Chondrocyte (in vitro differentiated cells): ENCODE measurements at regions not wholly inside any gene's neighbourhood (a gene's known extent, or its start where the extent isn't known, plus 50 kb on each side); places are given as distances from the start of the nearest gene placed in this dataset.

Experiments
- DNase-seq: peaks from one replicate; pipeline ENCODE4 v3.0.0; 2021; ENCODE audit warnings: mixed read lengths, low spot score
- H3K27ac Mint-ChIP-seq: one replicate; pipeline ENCODE4 v1.8.0; 2021; ENCODE audit warnings: mild to moderate bottlenecking, moderate library complexity, mixed read lengths; ENCODE audit not compliant: unreplicated experiment
- H3K27me3 Mint-ChIP-seq: 2 replicates; pipeline ENCODE4 v1.8.0; 2021; ENCODE audit warnings: low read depth, mixed read lengths
- H3K36me3 Mint-ChIP-seq: 2 replicates; pipeline ENCODE4 v1.8.0; 2021; ENCODE audit warnings: low read depth, mixed read lengths
- H3K4me1 Mint-ChIP-seq: 2 replicates; pipeline ENCODE4 v1.8.0; 2021; ENCODE audit warnings: low read depth, mild to moderate bottlenecking, mixed read lengths
- H3K4me3 Mint-ChIP-seq: one replicate; pipeline ENCODE4 v1.8.0; 2021; ENCODE audit warnings: mild to moderate bottlenecking, moderate library complexity, mixed read lengths; ENCODE audit not compliant: unreplicated experiment
- H3K9me3 Mint-ChIP-seq: 2 replicates; pipeline ENCODE4 v1.8.0; 2021; ENCODE audit warnings: low read depth, mixed read lengths
- TF ChIP-seq, protein P1 (sequence below): fragments of 200-600 bp; sonication (generic); IDR thresholded peaks from 2 replicates; pipeline ENCODE4 v1.5.0; 2021; ENCODE audit warnings: antibody characterized with exemption, mild to moderate bottlenecking, moderate library complexity

DNA sequence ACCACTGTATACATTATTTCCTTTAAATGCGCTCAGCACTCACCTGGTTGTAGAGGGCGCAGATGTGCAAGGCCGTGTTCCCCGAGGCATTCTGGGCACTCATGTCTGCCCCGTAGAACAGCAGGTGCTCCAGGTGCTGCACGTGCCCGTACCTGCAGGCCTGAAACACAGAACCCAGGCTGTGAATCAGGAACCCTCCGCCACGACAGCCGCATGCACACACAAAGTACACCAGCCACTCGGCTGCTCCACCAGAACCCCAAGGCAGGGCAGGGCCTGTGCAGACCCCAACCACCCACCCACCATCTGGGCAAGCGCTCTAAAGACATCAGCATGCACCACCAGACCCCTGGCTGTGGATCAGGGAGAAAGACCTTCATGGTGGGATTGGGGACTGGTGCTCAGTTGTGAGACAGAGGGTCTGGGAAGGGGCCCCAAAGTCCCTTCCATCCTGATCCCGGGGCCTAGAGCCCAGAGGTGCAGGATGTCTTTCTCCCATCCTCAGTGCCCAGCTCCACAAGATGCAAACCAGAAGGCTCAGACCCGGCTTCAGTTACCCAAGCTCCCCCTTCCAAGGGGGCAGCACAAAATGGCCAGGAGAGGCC lies 177.2 kb downstream of the SHANK2 start:
- Mint-ChIP-seq H3K36me3 (peaks cover 2% of the 10 kb centered on the region), H3K4me3 (no peak overlapping the region), H3K27ac (no peak overlapping the region), H3K4me1 (no peaks in the 10 kb centered on the region), H3K27me3 (peaks cover 33% of the 10 kb centered on the region), H3K9me3 (peaks cover 5% of the 10 kb centered on the region)
- TF ChIP-seq, protein P1, sequence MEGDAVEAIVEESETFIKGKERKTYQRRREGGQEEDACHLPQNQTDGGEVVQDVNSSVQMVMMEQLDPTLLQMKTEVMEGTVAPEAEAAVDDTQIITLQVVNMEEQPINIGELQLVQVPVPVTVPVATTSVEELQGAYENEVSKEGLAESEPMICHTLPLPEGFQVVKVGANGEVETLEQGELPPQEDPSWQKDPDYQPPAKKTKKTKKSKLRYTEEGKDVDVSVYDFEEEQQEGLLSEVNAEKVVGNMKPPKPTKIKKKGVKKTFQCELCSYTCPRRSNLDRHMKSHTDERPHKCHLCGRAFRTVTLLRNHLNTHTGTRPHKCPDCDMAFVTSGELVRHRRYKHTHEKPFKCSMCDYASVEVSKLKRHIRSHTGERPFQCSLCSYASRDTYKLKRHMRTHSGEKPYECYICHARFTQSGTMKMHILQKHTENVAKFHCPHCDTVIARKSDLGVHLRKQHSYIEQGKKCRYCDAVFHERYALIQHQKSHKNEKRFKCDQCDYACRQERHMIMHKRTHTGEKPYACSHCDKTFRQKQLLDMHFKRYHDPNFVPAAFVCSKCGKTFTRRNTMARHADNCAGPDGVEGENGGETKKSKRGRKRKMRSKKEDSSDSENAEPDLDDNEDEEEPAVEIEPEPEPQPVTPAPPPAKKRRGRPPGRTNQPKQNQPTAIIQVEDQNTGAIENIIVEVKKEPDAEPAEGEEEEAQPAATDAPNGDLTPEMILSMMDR = no peak
- DNase-seq = peak; percentile 72

DNA sequence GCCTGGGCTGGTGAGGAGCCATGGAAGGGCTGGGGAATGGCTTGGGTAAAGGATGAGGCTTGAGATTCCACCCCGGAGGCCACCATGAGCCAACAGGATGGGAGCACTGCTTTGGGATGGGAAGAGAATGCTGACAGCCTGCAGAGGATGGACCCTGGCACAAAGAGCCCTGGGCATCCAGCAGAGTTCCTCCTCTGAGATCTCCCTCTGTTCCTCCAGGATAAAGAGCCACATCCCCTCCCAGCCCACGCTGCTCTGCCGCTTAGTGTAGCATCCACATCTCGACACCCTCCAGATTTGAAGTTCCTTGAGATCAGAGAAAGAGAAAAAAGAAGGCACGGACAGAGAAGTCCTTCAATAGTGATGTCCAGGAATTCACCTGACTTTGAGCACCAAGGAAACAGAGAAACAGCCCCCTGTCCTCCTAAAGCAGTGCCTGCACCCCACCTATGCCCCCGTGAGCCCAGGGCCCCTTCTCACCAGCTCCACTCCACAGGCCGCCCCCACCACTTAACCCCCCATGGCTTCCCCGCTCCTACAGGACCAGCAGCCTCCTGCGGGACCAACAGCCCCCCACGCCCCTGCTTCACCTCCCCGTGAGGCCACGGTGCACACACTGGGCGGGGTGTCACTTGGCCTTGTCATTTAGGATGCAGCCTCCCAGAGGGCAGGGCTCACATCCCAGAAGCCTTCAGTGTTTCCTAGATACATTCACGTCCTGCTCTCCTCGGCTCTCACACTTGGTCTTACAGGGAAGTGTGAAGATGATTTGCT lies 180.5 kb downstream of the SHANK2 start:
- Mint-ChIP-seq H3K27ac (no peak overlapping the region), H3K4me3 (no peak overlapping the region), H3K36me3 (no peaks in the 10 kb centered on the region), H3K9me3 (no peaks in the 10 kb centered on the region), H3K4me1 (no peaks in the 10 kb centered on the region), H3K27me3 (peaks cover 30% of the 10 kb centered on the region)
- TF ChIP-seq, protein P1 = no peak
- peak; percentile 93 for DNase-seq

DNA sequence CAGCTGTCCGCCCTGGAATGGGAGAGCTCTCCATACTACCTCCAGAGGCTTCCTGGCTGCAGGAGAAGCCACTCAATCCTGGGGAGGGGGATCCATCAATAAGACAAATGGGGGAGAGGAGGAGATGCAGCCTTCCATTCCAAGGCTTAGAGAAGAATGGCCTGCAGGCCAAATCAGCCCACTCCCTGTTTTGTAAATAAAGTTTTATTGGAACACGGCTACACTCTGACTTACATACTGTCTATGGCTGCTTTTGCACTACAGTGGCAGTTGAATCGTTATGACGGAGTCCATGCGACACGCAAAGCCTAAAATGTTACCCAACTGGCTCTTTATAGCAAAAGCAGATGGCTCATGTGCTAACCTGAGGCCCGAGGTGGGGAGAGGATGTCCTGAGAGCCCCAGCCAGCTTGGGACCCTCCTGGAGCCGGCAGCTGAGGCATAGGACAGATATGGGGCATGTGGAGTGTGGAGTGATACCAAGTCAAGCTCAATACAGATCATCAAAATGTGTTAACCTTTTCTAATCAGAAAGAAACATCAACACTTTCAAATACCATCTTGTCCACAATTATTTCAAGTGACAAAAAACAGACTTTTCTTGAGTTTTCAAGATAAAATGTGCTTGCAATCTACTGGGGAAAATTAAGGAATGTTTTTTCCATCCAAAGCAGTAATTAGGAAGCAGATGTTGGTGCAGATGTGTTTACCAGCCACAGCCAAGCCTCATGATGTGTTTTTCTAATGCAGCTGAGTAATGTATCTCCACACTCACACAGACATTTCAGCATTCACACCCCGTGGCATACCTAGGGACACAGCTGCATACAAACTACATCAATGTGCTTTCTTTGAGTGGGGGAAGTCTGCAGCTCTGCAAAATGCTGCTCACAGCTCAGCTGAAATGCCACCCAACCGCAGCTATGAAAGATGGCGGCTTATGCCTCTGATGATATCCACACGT lies 181.6 kb downstream of the SHANK2 start:
- no peak overlapping the region for H3K27ac Mint-ChIP-seq
- TF ChIP-seq, protein P1 = no peak
- peaks cover 23% of the 10 kb centered on the region for H3K27me3 Mint-ChIP-seq

DNA sequence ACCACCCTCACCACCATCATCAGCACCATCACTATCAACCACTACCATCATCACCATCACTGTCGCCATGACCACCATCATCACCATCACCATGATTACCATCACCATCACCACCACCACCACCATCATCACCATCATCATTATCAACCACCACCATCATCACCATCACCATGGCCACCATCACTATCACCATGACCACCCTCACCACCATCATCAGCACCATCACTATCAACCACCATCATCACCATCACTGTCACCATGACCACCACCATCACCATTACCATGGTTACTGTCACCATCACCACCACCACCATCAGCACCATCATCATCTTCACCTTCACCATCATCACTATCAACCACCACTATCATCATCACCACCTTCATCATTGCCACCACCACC lies 183.4 kb downstream of the SHANK2 start:
- peaks cover 34% of the 10 kb centered on the region for H3K27me3 Mint-ChIP-seq
- H3K27ac Mint-ChIP-seq = no peak overlapping the region
- no peaks in the 10 kb centered on the region for H3K36me3 Mint-ChIP-seq
- DNase-seq = no peak
- no peaks in the 10 kb centered on the region for H3K4me1 Mint-ChIP-seq
- TF ChIP-seq, protein P1 = no peak
- H3K9me3 Mint-ChIP-seq = no peaks in the 10 kb centered on the region
- H3K4me3 Mint-ChIP-seq = no peak overlapping the region

More for the DNA sequence above, 181.6 kb downstream of the SHANK2 start:
- no peak overlapping the region for H3K4me3 Mint-ChIP-seq
- peak; percentile 43 for DNase-seq
- no peaks in the 10 kb centered on the region for H3K4me1 Mint-ChIP-seq
- H3K9me3 Mint-ChIP-seq = no peaks in the 10 kb centered on the region
- H3K36me3 Mint-ChIP-seq = no peaks in the 10 kb centered on the region

DNA sequence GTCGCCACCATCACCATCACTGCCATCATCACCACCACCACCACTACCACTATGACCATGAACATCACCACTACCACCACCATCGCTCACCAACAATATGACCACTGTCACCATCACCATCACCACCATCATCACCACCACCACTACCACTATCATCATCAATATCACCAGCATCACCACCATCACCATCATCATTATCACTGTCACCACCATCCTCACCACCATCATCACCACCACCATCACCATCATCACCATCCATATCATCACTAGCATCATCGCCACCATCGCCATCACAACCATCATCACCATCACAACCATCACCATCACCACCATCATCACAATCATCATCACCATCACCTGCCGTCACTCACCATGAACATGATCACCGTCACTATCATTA lies 184.6 kb downstream of the SHANK2 start:
- H3K4me1 Mint-ChIP-seq = no peaks in the 10 kb centered on the region
- H3K4me3 Mint-ChIP-seq = no peak overlapping the region
- H3K9me3 Mint-ChIP-seq = no peaks in the 10 kb centered on the region
- peak; percentile 22 for DNase-seq
- H3K27me3 Mint-ChIP-seq = peaks cover 44% of the 10 kb centered on the region
- no peaks in the 10 kb centered on the region for H3K36me3 Mint-ChIP-seq
- TF ChIP-seq, protein P1 = no peak
- H3K27ac Mint-ChIP-seq = no peak overlapping the region
